OCI-LY7 (cell line): ENCODE measurements at regions not wholly inside any gene's neighbourhood (a gene's known extent, or its start where the extent isn't known, plus 50 kb on each side); places are given as distances from the start of the nearest gene placed in this dataset.

ENCODE experiments used
- BruUV-seq: library from RNA; stranded (reverse); fragments of 400-500 nt; replicated peaks from 2 replicates; lab custom pipeline; 2021; lab: Mats Ljungman, UMichigan
- CTCF ChIA-PET: fragments of 300-600 bp; sonication (Branson Sonifier 250); formaldehyde crosslinking; loops from one replicate; lab custom pipeline; 2022; ENCODE audit warnings: antibody characterized with exemption; ENCODE audit not compliant: unreplicated experiment; lab: Charles Lee
- POLR2A ChIA-PET: fragments of 300-600 bp; sonication (Branson Sonifier 250); formaldehyde crosslinking; loops from one replicate; lab custom pipeline; 2022; ENCODE audit warnings: antibody characterized with exemption; lab: Charles Lee
- DNase-seq: peaks from one replicate; pipeline ENCODE4 v3.0.0-alpha.2; 2015; ENCODE audit warnings: low spot score
- H2AFZ ChIP-seq: fragments of 200-600 bp; sonication (generic), shearing (Covaris generic); 2 replicates; pipeline ENCODE4 v1.6.1; 2014; ENCODE audit warnings: mild to moderate bottlenecking, antibody characterized with exemption, low read length, moderate library complexity
- H3K27ac ChIP-seq: fragments of 200-600 bp; sonication (generic); 2 replicates; pipeline ENCODE4 v1.5.1; 2014; ENCODE audit warnings: mixed run types, low read depth, mild to moderate bottlenecking, moderate library complexity, low read length, inconsistent platforms; ENCODE audit not compliant: poor library complexity, severe bottlenecking
- H3K36me3 ChIP-seq: fragments of 200-600 bp; sonication (generic); 2 replicates; pipeline ENCODE4 v1.6.1; 2014; ENCODE audit warnings: mild to moderate bottlenecking, antibody characterized with exemption, low read length, moderate library complexity, mixed read lengths; ENCODE audit not compliant: insufficient read depth
- H3K4me1 ChIP-seq: fragments of 200-600 bp; sonication (generic); 2 replicates; pipeline ENCODE4 v1.5.1; 2014; ENCODE audit warnings: mild to moderate bottlenecking, low read length; ENCODE audit not compliant: insufficient read depth, poor library complexity, severe bottlenecking
- H3K4me2 ChIP-seq: fragments of 200-600 bp; sonication (generic); 2 replicates; pipeline ENCODE4 v1.6.1; 2014; ENCODE audit warnings: mild to moderate bottlenecking, low read length
- H3K4me3 ChIP-seq: fragments of 200-600 bp; sonication (generic); 2 replicates; pipeline ENCODE4 v1.5.1; 2014; ENCODE audit warnings: mild to moderate bottlenecking, low read depth, low read length; ENCODE audit not compliant: poor library complexity, severe bottlenecking
- H3K79me2 ChIP-seq: fragments of 200-600 bp; sonication (generic); 2 replicates; pipeline ENCODE4 v1.6.1; 2016; ENCODE audit warnings: low read depth, mild to moderate bottlenecking, low read length, moderate library complexity, mixed read lengths; ENCODE audit not compliant: insufficient read depth
- H3K9me2 ChIP-seq: fragments of 200-600 bp; sonication (generic); 2 replicates; pipeline ENCODE4 v1.6.1; 2016; ENCODE audit warnings: mild to moderate bottlenecking, low read length, mixed read lengths; ENCODE audit not compliant: insufficient read depth
- H3K9me3 ChIP-seq: fragments of 200-600 bp; sonication (generic); 2 replicates; pipeline ENCODE4 v1.6.1; 2014; ENCODE audit warnings: mild to moderate bottlenecking, mixed run types, low read length, mixed read lengths
- H4K20me1 ChIP-seq: fragments of 200-600 bp; sonication (generic); 2 replicates; pipeline ENCODE4 v1.6.1; 2014; ENCODE audit warnings: mild to moderate bottlenecking, antibody characterized with exemption, low read length, moderate library complexity, mixed read lengths; ENCODE audit not compliant: insufficient read depth
- EZH2phosphoT487 ChIP-seq: fragments of 200-600 bp; sonication (generic); IDR thresholded peaks from 2 replicates; pipeline ENCODE4 v1.6.1; 2018; ENCODE audit warnings: low read depth, borderline replicate concordance, mild to moderate bottlenecking, mixed run types, antibody characterized with exemption, low read length, moderate library complexity, mixed read lengths
- intact Hi-C: fragments of 100-400 bp; cut with micrococcal nuclease; formaldehyde crosslinking; loops from one replicate; pipeline ENCODE4 v1.10.0; 2022; ENCODE audit not compliant: unreplicated experiment
- TF ChIP-seq, protein P1 (sequence below): fragments of 200-600 bp; sonication (generic); conservative IDR thresholded peaks from 2 replicates; pipeline ENCODE4 v1.5.1; 2014; ENCODE audit warnings: mild to moderate bottlenecking, antibody characterized with exemption, low read length, moderate library complexity, mixed read lengths

DNA sequence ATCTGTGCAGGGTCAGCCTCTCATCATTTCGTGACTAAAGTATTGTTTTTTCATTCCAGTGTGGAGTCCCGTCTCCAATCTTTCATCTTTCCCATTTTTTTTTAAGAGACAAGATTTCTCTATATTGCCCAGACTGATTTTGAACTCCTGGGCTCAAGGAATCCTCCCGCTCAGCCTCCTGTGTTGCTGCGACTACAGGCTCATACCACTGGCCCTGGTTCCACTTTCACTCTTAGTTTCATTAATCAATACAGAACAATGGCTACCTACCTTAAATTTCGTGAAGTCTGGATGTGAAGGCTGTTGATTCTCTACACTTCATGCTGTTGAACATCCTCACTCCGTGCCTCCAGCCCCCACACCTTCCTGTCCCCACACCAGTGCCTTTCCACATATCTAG is 97.7 kb upstream of the GREM2 start:
- Histone ChIP-seq H3K4me2 (no peak overlapping the region), H4K20me1 (no peaks in the 10 kb centered on the region), H2AFZ (no peak overlapping the region), H3K27ac (no peak overlapping the region), H3K9me2 (no peaks in the 10 kb centered on the region), H3K9me3 (no peaks in the 10 kb centered on the region), H3K79me2 (no peaks in the 10 kb centered on the region), H3K4me1 (no peaks in the 10 kb centered on the region), H3K4me3 (no peak overlapping the region), H3K36me3 (no peaks in the 10 kb centered on the region)
- ChIA-PET CTCF (no interaction called here), POLR2A (no interaction called here)
- intact Hi-C loops, result no loop called here
- TF ChIP-seq EZH2phosphoT487, result no peak
- TF ChIP-seq, protein P1, sequence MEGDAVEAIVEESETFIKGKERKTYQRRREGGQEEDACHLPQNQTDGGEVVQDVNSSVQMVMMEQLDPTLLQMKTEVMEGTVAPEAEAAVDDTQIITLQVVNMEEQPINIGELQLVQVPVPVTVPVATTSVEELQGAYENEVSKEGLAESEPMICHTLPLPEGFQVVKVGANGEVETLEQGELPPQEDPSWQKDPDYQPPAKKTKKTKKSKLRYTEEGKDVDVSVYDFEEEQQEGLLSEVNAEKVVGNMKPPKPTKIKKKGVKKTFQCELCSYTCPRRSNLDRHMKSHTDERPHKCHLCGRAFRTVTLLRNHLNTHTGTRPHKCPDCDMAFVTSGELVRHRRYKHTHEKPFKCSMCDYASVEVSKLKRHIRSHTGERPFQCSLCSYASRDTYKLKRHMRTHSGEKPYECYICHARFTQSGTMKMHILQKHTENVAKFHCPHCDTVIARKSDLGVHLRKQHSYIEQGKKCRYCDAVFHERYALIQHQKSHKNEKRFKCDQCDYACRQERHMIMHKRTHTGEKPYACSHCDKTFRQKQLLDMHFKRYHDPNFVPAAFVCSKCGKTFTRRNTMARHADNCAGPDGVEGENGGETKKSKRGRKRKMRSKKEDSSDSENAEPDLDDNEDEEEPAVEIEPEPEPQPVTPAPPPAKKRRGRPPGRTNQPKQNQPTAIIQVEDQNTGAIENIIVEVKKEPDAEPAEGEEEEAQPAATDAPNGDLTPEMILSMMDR, result no peak
- BruUV-seq, result no TSS peak
- no peak for DNase-seq

DNA sequence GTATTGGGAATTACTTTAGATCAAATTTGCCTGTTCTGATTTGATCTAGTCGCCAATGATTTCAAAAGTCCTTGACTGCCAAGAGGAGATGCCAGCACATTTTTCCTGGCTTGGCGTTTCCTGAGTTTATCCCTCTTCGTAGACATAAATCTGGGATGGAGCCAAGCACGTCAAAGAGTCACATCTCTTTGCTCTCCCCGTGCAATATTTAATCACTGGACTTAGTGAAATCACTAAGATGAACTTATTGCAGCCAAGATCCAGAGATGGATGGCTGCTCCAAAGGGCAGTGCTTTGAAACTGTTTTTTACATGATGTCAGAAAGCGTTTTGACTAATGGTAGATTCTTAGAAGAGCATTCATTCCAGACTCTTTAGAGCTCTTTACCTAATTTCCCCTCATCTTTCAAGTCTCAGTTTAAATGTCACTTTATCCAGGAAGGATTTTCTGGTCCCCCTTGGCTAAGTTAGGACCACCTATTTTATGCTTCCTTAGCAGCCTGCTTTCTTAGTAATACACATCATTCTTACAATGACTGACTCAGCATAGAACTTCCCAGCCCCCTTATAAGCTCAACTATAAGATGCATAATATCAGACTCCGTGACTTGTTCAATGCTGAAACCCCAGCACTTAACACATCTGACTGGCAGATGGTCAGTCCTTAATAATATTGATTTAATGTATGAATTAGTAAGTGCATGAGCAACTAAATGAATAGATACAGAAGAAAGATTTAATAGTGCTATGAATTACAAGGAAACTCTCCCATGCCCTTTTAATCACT is 94.4 kb upstream of the GREM2 start:
- no peaks in the 10 kb centered on the region for H3K4me1 ChIP-seq
- POLR2A ChIA-PET, result interaction anchor here (0.5 kb wide), 1 partner anchor 261 kb away, joined by 6 read pairs; no protein-coding TSS in a partner anchor
- no peaks in the 10 kb centered on the region for H3K9me3 ChIP-seq
- H3K9me2 ChIP-seq, result no peaks in the 10 kb centered on the region
- H3K79me2 ChIP-seq, result no peaks in the 10 kb centered on the region
- no TSS peak for BruUV-seq
- no peak overlapping the region for H2AFZ ChIP-seq
- DNase-seq, result no peak
- H3K4me2 ChIP-seq, result no peak overlapping the region
- H3K36me3 ChIP-seq, result no peaks in the 10 kb centered on the region
- TF ChIP-seq, protein P1, result no peak
- TF ChIP-seq EZH2phosphoT487, result no peak
- H3K27ac ChIP-seq, result no peak overlapping the region
- intact Hi-C loops, result no loop called here
- H4K20me1 ChIP-seq, result no peaks in the 10 kb centered on the region
- CTCF ChIA-PET, result no interaction called here
- no peak overlapping the region for H3K4me3 ChIP-seq

DNA sequence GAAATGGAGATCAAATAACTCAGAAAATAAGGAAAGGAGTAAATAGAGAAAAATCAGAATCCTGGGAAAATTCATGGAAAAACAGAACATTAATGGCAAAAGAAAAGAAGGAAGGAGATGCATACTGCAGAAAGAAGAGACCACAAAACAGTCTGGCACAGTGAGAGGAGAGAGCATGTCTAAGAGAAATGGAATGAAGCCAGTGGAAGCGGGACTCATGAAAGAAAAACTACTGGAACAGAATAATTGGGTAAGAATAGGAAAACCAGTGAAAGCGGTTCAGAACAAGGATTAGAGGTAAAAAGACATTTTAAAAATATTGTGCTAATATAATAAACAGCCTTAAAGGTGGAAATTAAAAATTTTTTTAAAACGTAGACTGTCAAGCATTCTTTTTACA is 93.6 kb upstream of the GREM2 start:
- Histone ChIP-seq H2AFZ (no peak overlapping the region), H3K9me3 (no peaks in the 10 kb centered on the region), H3K79me2 (no peaks in the 10 kb centered on the region), H4K20me1 (no peaks in the 10 kb centered on the region), H3K9me2 (no peaks in the 10 kb centered on the region), H3K27ac (no peak overlapping the region), H3K36me3 (no peaks in the 10 kb centered on the region), H3K4me1 (no peaks in the 10 kb centered on the region), H3K4me3 (no peak overlapping the region), H3K4me2 (no peak overlapping the region)
- no peak for DNase-seq
- ChIA-PET CTCF (no interaction called here), POLR2A (interaction anchor here (0.6 kb wide), 1 partner anchor 1772 kb away, joined by 3 read pairs; no protein-coding TSS in a partner anchor)
- BruUV-seq, result no TSS peak
- intact Hi-C loops, result no loop called here
- TF ChIP-seq, protein P1, result no peak
- no peak for TF ChIP-seq EZH2phosphoT487
